Activated CD4-positive, alpha-beta T cell treated with anti-CD3 and anti-CD28 coated beads for 4 hours (primary cell): ENCODE measurements at regions not wholly inside any gene's neighbourhood (a gene's known extent, or its start where the extent isn't known, plus 50 kb on each side); places are given as distances from the start of the nearest gene placed in this dataset.

Source experiments
- DNase-seq, 2 donors: peaks; one replicate each; pipeline ENCODE4 v3.0.0-alpha.2; 2020

DNA sequence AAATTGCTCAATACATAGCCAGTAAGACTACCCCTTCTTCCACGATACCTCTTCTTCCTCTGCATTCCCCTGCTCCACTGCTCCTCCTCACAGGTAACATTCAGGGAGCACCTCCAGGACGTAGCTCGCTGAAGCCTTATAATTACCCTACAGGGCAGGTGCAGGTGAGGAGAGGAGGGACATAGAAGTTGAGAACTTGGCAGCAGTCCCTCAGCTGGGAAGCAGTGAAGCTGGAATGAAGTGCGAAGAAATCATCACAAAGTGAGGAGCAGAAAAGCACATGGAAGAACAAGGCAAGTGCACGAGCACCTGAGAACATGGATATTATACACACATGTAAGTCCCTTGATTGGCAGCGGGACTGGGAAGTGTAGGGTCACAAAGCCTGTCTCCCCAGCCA lies 118.2 kb downstream of the HSD17B3 start:
- DNase-seq = no peak

DNA sequence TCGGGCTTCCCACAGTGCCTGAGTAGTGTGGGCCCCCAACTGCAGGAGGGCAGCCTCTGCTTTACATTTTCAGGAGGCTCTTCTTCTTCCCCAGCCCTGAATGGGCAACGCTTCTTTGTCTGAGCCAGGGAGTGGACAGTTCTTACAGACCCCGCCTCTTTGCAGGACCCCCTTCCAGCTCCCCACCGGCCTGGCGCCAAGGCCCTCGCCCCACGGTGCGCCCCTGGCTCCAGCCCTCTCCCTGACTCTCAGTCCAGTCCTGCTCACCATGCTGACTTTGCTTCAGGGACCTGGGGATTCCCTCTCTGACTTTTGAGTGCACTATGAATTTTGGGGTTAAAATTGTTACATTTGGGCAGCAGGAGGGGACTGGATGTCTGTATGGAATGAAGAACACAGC lies 123.8 kb downstream of the HSD17B3 start:
- DNase-seq = no peak

DNA sequence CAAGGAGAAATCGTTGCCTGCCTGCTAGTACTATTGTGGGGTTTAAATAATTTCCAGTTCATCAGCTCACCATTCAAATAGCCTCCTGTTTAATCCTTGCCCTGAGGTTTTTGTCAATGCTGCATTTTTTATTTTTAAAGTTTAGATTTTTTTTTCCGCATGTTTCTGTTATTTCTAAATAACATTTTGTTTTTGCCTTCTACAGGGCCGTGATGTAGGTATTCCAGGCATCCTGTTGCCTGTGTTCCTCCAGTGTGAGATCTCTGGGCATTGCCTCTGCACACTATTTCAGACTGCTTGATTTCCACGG lies 124.3 kb downstream of the HSD17B3 start:
- DNase-seq = no peak

DNA sequence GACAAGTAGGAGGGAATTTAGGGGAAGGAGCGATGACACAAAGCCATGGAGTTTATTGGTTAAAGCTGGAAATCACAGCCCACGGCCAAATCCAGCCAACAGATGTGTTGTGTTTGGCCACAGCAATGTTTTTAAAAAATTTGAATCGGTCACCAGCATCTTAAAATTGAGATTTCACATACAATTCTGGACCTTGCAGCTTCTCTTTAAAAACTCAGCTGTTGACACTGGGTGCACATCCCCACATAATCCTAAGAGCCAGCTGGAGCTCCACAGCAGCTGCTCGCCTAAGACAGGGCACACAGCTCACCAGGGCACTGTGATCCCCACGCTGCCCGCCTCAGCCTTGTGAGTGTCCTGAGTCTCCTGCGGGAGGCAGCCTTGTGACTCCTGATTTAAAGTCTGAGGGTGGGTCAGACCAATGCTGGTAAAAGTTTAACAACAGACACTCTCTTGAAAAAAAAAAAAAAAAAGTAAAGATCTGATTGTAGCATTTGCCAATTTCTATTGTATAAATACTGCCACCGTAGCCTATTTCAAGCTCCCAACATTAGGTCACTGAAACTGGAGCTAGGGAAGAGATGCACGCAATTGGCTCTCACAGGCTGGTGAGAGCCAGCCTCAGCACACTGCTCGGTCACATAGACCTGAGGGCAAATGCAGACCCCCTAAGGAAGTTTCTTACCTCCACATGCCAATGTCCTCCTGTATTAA lies 124.8 kb downstream of the HSD17B3 start:
- DNase-seq = no peak

DNA sequence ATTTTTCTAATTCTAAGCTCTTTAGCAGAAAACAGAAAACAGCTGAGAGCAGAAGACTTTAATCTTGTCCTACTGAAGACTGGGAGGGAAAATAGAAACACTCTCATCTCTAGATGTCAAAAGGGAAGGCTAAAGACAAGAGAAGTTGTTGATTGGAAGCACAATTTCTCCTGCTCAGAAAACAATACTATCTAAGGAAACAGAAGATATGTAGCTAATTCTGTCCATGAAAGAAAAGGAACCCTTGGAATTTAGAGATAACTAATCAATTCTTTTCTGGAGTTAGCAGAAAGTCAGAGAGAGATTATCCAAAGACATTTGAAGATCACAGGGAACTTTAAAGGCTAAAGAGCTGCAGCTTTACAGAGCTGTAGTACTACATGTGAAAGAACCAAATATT lies 126.2 kb downstream of the HSD17B3 start:
- no peak for DNase-seq

DNA sequence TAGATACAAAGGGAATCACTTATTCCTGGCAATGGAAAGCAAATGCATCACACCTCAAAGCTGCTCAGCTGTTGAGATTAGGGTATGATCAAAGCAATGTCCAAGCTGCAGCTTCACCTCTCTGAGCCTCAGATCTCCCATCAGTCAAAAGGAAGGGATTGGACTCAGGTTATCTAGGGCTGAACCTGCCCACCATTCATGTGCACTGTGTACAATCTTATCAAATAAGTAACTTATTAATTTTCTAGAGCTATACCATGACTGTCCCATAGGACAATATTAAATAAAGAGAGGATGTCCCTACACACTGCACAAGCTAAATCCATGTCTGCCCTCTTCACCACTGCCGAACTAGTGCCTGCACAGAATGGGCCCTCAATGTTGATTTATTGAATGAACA lies 127.0 kb downstream of the HSD17B3 start:
- no peak for DNase-seq

DNA sequence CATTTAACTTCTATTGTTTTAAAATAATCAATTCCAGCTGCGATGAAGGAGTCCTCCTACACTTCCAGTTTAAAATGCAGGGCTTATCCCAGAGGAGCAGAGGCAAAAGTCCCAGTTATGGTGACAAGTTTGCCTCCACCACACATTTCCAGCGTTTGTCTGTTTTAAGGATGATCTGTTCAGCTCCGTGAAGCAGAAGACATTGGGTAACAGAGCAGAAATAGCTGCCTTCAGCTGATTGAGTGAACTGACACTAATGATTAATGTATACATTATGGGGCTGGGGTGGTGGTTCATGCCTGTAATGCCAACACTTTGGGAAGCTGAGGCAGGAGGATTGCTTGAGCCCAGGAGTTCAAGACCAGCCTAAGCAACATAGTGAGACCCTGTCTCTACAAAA lies 127.6 kb downstream of the HSD17B3 start:
- DNase-seq = no peak

DNA sequence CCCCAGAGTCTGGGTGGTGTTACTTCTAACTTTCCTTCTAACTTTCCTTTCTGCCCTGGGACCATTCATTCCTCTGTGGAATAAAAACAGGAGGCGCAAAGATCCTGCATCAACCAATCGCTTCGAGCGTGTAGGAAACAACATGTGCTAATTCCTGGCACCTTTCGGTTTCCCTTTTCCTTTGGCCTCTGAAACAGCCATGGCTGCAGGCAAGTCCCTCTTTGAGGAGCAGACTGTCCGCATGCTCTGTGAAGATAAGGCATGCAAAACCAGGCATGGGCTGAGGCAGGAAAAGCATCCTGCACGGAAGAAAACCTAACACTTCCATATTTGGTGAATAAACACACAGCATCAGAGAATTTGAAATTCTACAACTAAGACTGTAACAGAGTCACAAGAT lies 128.3 kb downstream of the HSD17B3 start:
- DNase-seq = no peak

DNA sequence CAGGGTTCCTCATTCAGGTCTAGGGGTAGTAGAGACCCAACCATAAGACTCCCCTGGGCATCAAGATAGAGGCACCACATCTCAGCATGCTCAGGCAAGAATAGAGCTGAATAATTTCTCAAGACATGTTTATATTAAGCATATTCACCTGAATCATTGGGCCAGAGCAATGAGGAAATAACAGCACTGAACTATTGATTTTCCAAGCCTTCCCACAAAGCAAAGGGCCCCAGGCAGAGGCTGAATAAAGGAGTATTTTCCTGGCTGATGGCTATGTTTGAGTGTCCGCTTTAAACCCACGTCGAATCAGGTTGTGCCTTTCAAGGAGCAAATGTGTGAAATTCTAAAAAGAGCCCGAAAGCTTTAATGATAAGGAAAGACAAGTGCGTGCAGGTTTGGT lies 129.2 kb downstream of the HSD17B3 start:
- DNase-seq = no peak

DNA sequence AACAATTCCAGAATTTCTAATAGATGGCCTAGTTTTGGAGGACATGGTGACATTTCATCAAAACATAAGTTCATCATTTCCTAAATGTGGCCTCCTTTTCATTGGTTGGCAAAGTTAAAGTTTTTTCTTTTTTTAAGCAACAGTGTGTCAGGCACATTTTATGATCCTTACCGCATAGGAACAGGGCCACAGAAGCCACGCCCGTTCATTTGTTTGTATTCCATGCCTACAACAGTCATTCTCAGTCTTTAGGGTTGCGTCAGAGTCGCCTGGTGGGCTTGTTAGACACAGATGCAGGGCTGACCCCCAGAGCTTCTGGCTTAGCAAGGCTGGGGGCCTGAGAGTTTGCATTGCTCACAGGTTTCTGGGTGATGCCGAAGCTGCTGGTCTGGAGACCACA lies 130.2 kb downstream of the HSD17B3 start:
- no peak for DNase-seq

DNA sequence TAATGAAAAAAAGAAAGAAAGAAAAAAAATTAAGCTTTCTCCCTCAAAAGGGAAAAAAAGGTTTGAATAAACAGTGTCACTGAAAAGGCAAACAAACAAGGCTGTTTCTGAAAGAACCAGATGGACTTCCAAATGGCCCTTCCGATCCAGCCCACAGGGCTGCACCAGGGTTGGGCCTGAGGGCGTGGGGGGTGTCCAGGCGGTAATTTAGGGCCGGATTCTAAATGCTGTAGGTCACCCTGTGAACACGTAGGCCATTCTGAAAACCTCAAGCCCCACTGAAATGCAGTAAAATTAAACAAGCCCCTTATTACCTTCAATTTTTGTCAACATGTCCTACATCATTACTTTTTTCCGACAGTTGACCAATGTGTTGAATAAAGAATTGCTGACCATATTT lies 132.1 kb downstream of the HSD17B3 start:
- no peak for DNase-seq

DNA sequence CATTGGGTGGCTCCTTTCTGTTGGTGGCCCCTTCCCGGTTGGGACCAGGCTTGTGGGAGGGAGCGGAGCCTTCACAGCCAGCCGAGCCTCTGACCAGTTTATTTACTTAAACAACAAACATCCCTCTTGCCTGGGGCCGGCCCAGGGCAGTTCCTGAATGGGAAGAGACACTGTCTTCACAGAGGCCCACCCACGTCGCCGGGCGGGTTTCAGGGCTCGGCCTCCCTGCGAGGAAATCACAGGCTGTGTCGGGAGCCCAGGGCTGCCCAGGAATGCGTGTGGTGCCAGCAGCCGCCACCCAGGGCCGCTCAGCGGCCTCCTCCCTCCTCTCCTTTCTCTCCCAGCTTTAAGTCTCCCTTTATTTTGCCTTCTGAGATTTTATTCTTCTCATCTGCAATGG lies 132.5 kb downstream of the HSD17B3 start:
- DNase-seq = no peak

DNA sequence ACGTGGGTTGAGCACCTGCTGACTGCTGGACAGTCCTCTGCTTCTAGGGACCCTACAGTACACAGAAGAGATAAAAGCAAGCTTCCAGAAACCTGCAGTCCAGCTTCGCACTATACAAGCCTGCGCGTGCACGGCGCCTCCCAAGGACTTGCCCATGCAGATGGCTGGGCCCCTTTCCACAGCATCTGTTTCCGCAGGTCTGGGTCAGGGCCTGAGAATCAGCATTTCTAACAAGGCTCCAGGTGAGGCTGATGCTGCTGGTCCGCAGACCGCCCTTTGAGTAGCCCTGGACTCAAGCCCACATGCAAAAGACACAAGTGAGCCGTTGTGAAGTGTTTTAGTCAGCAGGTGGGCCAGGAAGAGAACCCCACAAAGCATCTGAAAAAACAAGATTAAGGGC lies 133.1 kb downstream of the HSD17B3 start:
- DNase-seq = no peak

DNA sequence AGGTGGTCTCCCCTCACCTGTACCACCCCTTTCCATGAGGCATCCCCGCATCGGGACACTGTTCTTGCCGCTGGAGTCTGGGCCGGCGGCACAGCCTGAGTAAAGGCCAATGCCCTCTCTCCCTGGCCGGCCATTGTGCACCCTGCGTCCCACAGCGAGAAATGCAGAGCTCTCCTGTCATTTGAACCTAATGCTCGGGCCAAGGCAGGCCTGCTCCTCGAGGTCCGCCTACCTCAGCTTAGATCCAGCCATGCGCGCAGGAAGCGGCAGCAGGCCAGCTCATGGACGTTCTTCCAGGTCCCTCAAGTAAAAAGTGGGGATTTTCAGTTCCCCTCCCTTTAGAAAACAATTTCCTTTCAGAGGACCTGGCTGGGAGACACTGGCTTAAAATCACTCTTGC lies 135.0 kb downstream of the HSD17B3 start:
- DNase-seq = no peak

DNA sequence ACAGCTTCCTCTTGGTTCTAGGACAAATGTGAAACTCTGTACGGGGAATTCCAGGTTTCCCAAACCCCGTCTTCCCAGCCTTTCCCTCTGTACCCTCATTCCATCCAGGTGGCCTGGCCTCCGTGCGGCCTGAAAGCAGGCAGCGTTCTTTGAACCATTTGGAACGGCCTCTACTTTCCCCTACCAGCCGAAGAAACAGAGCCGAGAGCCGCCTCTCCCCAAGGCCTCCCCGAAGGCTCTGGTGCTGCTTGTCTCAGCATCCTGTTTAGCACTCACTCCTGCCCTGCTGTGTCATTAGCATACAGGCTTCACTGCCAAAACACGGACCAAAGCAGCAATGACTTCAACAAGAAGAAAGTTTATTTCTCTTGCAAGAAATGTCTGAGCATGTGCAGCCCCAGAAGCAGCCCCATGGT lies 137.7 kb downstream of the HSD17B3 start:
- DNase-seq = no peak

DNA sequence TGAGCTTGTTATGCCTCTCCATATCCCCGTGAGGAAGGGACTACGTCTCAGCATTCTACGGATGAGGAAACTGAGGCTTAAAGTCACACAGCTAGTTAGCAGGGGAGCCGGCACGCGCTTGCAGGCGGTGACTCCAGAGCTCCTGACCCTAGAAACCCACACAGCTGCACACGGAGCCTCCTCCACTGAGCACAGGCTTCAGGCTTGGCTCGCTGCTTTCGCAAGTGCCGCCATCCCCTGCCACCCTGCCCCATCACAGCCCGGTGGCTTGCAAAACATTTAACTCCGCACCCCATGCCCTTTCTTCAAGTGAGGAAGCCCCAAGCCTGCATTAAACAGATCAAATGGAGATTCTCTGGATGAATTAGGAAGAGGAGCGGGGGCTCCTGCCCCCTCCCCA lies 138.3 kb downstream of the HSD17B3 start:
- no peak for DNase-seq

DNA sequence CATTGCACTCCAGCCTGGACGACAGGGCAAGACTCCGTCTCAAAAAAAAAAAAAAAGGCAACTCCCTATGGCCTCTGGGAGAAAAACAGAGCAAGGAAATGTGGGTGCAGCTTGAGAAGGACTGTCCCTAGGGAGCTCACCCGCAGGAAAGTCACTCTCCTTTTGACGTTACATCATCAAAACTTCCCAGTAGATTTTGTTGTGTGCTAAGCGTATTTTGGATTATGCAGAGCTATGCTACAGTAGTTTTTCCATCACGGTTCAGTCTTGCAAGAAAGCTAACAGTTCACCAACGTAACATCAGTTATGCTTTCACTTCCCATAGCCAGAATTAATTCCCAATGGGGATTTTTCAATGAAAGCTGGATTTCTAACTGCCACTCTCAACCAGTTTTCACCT lies 138.8 kb downstream of the HSD17B3 start:
- DNase-seq = no peak

DNA sequence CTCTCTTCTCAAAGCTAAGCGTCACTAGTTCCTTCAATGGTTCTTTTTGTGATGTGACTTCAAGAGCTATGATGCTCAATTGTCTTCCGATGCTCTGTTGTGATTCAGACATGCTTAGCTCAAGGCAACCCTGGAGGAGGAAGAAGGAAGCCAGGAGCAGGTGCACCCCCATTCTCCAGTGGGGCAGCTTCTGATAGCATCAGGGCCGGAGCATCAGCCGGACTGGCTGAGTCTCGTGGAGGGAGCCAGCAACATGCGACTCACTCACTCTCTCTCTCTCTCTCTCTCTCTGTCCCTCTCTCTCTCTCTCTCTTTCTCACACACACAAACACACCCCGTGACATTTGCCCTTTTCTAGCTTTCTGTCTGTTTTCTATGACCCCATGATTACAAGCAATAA lies 140.2 kb downstream of the HSD17B3 start:
- no peak for DNase-seq

DNA sequence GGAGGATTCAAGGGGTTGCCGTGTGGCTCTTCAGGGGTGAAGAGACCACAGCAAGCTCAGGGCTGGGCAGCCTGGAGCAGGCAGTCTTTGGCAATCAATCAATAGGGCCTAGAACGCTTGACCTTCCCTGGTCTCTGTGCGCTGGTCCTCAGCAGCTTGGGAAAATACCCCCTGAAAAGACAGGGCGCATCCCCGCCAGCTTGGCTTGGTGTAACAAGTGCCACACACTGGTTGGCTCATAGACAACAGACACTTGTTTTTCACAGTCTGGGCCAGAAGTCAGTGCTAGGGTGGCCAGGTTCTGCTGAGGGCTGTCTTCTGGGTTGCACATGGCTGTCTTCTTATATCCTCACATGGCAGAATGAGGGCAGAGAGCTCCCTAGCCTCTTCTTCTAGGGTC lies 141.1 kb downstream of the HSD17B3 start:
- no peak for DNase-seq

DNA sequence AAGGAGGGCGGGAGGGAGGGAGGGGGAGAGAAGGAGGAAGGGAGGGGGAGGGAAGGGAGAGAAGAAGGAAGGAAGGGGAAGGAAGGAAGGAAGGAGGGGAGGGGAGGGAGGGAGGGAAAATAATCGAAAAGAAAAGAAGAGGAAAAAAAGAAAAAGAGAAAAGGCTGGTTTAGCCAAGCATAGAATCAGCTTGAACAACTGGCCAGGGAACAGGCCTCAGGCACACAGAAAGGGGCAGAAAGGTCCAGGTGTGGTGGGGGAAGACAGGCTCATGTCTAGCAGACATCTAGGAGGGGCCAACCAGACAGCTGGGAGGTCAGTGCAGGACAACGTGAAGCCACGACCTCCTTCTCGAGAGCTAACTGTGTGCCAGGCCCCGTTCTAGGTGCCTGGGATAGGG lies 141.8 kb downstream of the HSD17B3 start:
- no peak for DNase-seq

DNA sequence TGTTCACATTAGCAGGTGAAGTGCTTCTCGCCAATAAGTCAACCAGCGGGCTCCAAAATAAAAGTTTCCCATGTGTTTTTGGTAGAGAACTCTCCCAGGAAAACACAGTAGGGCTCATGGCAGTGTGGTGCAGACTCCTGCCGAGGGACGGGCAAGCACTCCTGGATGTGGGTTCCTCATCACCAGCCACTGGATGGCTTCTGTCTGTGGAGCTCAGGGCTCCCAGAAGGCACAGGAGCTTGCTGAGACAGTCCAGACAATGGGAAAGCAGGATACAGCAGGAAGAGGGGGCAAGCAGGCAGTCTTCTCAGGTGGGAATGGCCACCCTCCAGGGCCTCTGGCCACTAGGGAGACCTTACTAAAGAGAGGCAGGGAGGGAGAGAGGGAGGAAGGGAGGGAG lies 142.4 kb downstream of the HSD17B3 start:
- no peak for DNase-seq

DNA sequence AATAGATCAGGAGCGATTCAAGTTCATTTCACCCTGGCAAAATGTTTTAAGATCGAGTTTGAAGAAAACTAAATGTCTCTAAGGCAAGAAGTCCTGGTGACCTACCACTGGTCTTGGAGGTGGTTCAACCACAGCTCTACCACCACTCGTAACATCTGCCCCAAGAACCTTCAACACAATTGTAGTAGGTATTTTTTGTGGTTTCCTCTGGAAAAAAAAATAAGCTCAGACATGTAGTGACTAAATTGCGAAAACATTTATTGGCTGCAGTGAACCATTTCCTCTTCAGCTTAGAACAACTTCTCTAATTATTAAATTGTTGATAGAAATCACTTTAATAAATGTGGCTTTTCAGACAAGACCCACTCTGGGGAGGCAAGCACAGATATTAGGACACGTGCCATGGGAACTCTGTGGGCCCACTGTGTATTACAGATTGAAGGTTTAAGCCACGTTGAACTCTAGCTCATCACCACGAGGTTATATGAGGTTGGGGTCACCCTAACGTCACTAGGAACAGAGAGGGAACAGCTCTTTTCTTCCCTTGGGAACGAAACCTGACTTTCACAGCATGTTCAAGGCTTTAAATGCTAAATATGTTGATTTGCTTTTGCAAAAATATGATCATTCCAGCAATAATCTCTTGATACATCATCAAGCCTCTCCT lies 142.9 kb downstream of the HSD17B3 start:
- DNase-seq = no peak

DNA sequence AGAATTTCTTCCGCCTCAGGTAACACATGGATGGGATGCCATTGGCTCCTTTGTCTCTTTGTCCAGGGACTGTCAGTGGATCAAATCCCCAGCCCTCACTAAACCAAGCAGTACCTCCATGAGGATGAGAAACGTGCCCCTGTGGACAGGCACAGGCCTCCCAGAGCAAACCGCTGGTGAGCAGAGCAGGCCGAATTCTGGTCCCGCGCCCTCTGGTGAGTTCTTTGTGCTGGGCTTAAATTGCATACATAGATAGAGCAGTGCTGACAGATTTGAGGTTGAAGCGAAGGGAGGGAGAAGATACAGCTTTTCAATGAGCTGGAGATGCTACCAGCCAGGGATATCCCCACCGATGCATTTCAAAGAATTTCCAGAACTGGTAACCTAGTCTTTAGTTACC lies 143.8 kb downstream of the HSD17B3 start:
- no peak for DNase-seq

DNA sequence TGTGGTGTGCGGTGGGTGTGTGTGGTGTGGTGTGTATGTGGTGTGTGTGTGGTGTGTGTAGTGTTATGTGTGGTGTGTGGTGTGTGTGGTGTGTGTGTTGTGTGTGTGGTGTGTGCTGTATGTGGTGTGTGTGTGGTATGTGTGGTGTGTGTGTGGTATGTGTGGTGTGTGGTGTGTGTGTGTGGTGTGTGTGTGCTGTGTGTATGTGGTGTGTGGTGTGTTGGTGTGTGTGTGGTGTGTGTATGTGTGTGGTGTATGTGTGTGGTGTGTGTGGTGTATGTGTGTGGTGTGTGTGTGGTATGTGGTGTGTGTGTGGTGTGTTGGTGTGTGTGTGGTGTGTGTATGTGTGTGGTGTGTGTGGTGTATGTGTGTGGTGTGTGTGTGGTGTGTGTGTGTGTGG lies 144.3 kb downstream of the HSD17B3 start:
- no peak for DNase-seq
